Adipocyte (in vitro differentiated cells): ENCODE measurements at regions not wholly inside any gene's neighbourhood (a gene's known extent, or its start where the extent isn't known, plus 50 kb on each side); places are given as distances from the start of the nearest gene placed in this dataset.

ENCODE experiments used
- DNase-seq: peaks from one replicate; pipeline ENCODE4 v3.0.0-alpha.2; 2015; ENCODE audit warnings: low read depth
- H3K27me3 ChIP-seq: replicated peaks from 2 replicates; pipeline ENCODE4 v1.7.0; 2013; ENCODE audit warnings: mild to moderate bottlenecking, low read length, moderate library complexity; ENCODE audit not compliant: control insufficient read depth, insufficient read depth
- H3K36me3 ChIP-seq: 2 replicates; pipeline ENCODE4 v1.7.0; 2013; ENCODE audit warnings: low read length, mild to moderate bottlenecking, moderate library complexity; ENCODE audit not compliant: control insufficient read depth, insufficient read depth, severe bottlenecking
- H3K4me1 ChIP-seq: 2 replicates; pipeline ENCODE4 v1.7.0; 2013; ENCODE audit warnings: mild to moderate bottlenecking, low read length, moderate library complexity; ENCODE audit not compliant: control insufficient read depth, insufficient read depth
- H3K4me3 ChIP-seq: 2 replicates; pipeline ENCODE4 v1.7.0; 2013; ENCODE audit warnings: mild to moderate bottlenecking, low read length, moderate library complexity
- H3K9ac ChIP-seq: 2 replicates; pipeline ENCODE4 v1.7.0; 2013; ENCODE audit warnings: mild to moderate bottlenecking, low read length, moderate library complexity
- H3K9me3 ChIP-seq: 2 replicates; pipeline ENCODE4 v1.7.0; 2013; ENCODE audit warnings: mild to moderate bottlenecking, low read length, moderate library complexity; ENCODE audit not compliant: control insufficient read depth

- H3K27me3 ChIP-seq: no peaks in the 10 kb centered on the region
- no peaks in the 10 kb centered on the region for H3K36me3 ChIP-seq
- H3K9ac ChIP-seq: no peak overlapping the region
- no peak for DNase-seq
- peaks cover 2% of the 10 kb centered on the region for H3K9me3 ChIP-seq
- no peaks in the 10 kb centered on the region for H3K4me1 ChIP-seq
- no peak overlapping the region for H3K4me3 ChIP-seq
Observed at GRCh38 chr4:57682275-57682674, 572.1 kb upstream of the IGFBP7 start.

- H3K27me3 ChIP-seq: no peaks in the 10 kb centered on the region
- H3K9me3 ChIP-seq: no peaks in the 10 kb centered on the region
- no peaks in the 10 kb centered on the region for H3K36me3 ChIP-seq
- H3K4me1 ChIP-seq: no peaks in the 10 kb centered on the region
- DNase-seq: no peak
- H3K9ac ChIP-seq: no peak overlapping the region
- H3K4me3 ChIP-seq: no peak overlapping the region
Observed at GRCh38 chr4:57679969-57680368, 569.8 kb upstream of the IGFBP7 start.

GRCh38 chr4:57676394-57676793, 566.2 kb upstream of the IGFBP7 start:
- no peaks in the 10 kb centered on the region for H3K27me3 ChIP-seq
- H3K4me3 ChIP-seq: no peak overlapping the region
- no peak overlapping the region for H3K9ac ChIP-seq
- no peaks in the 10 kb centered on the region for H3K9me3 ChIP-seq
- H3K4me1 ChIP-seq: no peaks in the 10 kb centered on the region
- DNase-seq: no peak
- no peaks in the 10 kb centered on the region for H3K36me3 ChIP-seq

- Histone ChIP-seq H3K27me3 (no peaks in the 10 kb centered on the region), H3K36me3 (no peaks in the 10 kb centered on the region), H3K9me3 (no peaks in the 10 kb centered on the region), H3K4me3 (no peak overlapping the region), H3K4me1 (peaks cover 7% of the 10 kb centered on the region), H3K9ac (no peak overlapping the region)
- DNase-seq: no peak
Observed at GRCh38 chr4:57672846-57673433, 562.8 kb upstream of the IGFBP7 start.

- no peak for DNase-seq
- H3K27me3 ChIP-seq: no peaks in the 10 kb centered on the region
- H3K4me1 ChIP-seq: peaks cover 8% of the 10 kb centered on the region
- H3K9ac ChIP-seq: no peak overlapping the region
- H3K4me3 ChIP-seq: no peak overlapping the region
- no peaks in the 10 kb centered on the region for H3K36me3 ChIP-seq
- H3K9me3 ChIP-seq: no peaks in the 10 kb centered on the region
Observed at GRCh38 chr4:57668621-57669020, 558.4 kb upstream of the IGFBP7 start.

GRCh38 chr4:57665806-57666205, 555.6 kb upstream of the IGFBP7 start:
- Histone ChIP-seq H3K4me1 (peaks cover 8% of the 10 kb centered on the region), H3K9ac (no peak overlapping the region), H3K27me3 (no peaks in the 10 kb centered on the region), H3K36me3 (no peaks in the 10 kb centered on the region), H3K4me3 (no peak overlapping the region), H3K9me3 (no peaks in the 10 kb centered on the region)
- no peak for DNase-seq

GRCh38 chr4:57661517-57662090, 551.4 kb upstream of the IGFBP7 start:
- Histone ChIP-seq H3K9ac (no peak overlapping the region), H3K9me3 (no peaks in the 10 kb centered on the region), H3K4me3 (no peak overlapping the region), H3K27me3 (no peaks in the 10 kb centered on the region), H3K36me3 (no peaks in the 10 kb centered on the region), H3K4me1 (no peaks in the 10 kb centered on the region)
- DNase-seq: no peak

GRCh38 chr4:57658673-57659072, 548.5 kb upstream of the IGFBP7 start:
- no peak overlapping the region for H3K4me3 ChIP-seq
- H3K9me3 ChIP-seq: no peaks in the 10 kb centered on the region
- H3K36me3 ChIP-seq: no peaks in the 10 kb centered on the region
- no peaks in the 10 kb centered on the region for H3K4me1 ChIP-seq
- no peak overlapping the region for H3K9ac ChIP-seq
- no peak for DNase-seq
- H3K27me3 ChIP-seq: no peaks in the 10 kb centered on the region

GRCh38 chr4:57658188-57658587, 548.0 kb upstream of the IGFBP7 start:
- H3K9ac ChIP-seq: no peak overlapping the region
- no peaks in the 10 kb centered on the region for H3K4me1 ChIP-seq
- no peaks in the 10 kb centered on the region for H3K36me3 ChIP-seq
- H3K4me3 ChIP-seq: no peak overlapping the region
- H3K27me3 ChIP-seq: no peaks in the 10 kb centered on the region
- H3K9me3 ChIP-seq: no peaks in the 10 kb centered on the region
- no peak for DNase-seq

GRCh38 chr4:57655342-57655741, 545.2 kb upstream of the IGFBP7 start:
- Histone ChIP-seq H3K4me1 (no peaks in the 10 kb centered on the region), H3K9ac (no peak overlapping the region), H3K36me3 (no peaks in the 10 kb centered on the region), H3K4me3 (no peak overlapping the region), H3K9me3 (no peaks in the 10 kb centered on the region), H3K27me3 (no peaks in the 10 kb centered on the region)
- no peak for DNase-seq

GRCh38 chr4:57652779-57653178, 542.6 kb upstream of the IGFBP7 start:
- H3K27me3 ChIP-seq: no peaks in the 10 kb centered on the region
- no peaks in the 10 kb centered on the region for H3K9me3 ChIP-seq
- H3K36me3 ChIP-seq: no peaks in the 10 kb centered on the region
- H3K4me3 ChIP-seq: no peak overlapping the region
- no peak overlapping the region for H3K9ac ChIP-seq
- no peak for DNase-seq
- no peaks in the 10 kb centered on the region for H3K4me1 ChIP-seq
